ENCODE measurements at regions not wholly inside any gene's neighbourhood (a gene's known extent, or its start where the extent isn't known, plus 50 kb on each side); places are given as distances from the start of the nearest gene placed in this dataset.

DNA sequence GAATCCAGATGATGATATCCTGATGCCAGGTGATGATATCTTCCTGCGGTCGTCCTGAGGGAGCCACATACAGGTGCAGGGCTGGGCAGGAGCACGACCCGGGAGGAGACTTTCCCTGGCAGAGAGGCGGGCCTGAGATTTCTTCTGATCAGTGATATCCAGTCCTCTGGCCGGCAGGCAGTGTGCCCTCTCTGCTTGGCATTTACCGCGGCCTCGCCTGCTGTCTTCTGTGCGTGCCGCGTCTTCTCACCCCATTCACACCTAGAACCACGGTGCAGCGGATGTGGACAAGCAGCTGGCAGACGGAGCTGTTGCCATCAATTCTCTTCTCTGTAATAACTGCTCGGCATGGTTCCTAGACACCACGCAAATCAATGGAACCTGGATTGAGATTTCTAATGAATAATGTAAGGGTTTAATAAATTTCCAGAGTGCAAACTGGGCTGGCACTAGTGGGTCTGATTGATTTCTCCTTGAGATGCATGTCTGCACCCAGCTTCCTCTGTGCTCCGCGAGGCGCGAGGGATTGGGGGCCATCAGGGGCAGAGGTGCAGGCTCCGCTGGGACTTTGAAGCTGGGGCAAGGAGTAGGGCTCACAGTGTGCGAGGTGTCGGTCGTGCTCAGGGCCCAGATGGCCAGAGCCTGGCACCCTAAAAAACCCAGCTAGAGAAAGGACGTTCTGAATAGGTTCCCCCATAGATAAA is 208.9 kb upstream of the HDAC4 start:
- POLR2A ChIA-PET = no interaction called here
- TF ChIP-seq ZSCAN30 (tag by site-specific recombination; IDR thresholded peaks at IDR 0.05) = no peak
- no peak for TF ChIP-seq ZNF707 (tag by site-specific recombination; IDR thresholded peaks at IDR 0.05)
- TF ChIP-seq GFI1B (tag by site-specific recombination; IDR thresholded peaks at IDR 0.05) = no peak
- TF ChIP-seq ZNF366 (tag by site-specific recombination; conservative IDR thresholded peaks at IDR 0.05) = no peak
- TF ChIP-seq, protein P1, sequence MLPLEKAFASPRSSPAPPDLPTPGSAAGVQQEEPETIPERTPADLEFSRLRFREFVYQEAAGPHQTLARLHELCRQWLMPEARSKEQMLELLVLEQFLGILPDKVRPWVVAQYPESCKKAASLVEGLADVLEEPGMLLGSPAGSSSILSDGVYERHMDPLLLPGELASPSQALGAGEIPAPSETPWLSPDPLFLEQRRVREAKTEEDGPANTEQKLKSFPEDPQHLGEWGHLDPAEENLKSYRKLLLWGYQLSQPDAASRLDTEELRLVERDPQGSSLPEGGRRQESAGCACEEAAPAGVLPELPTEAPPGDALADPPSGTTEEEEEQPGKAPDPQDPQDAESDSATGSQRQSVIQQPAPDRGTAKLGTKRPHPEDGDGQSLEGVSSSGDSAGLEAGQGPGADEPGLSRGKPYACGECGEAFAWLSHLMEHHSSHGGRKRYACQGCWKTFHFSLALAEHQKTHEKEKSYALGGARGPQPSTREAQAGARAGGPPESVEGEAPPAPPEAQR (tag by site-specific recombination; IDR thresholded peaks at IDR 0.05) = no peak
- no peak for TF ChIP-seq ZNF660 (tag by site-specific recombination; IDR thresholded peaks at IDR 0.05)
- TF ChIP-seq SP3 (tag by site-specific recombination; IDR thresholded peaks at IDR 0.05) = no peak
- TF ChIP-seq SP2 (tag by site-specific recombination; IDR thresholded peaks at IDR 0.05) = no peak
- no peak for TF ChIP-seq YY1 (tag by site-specific recombination; IDR thresholded peaks at IDR 0.05)
- no peak for TF ChIP-seq ZNF610 (tag by site-specific recombination; IDR thresholded peaks at IDR 0.05; ENCODE audit: borderline replicate concordance)
- TF ChIP-seq, protein P2, sequence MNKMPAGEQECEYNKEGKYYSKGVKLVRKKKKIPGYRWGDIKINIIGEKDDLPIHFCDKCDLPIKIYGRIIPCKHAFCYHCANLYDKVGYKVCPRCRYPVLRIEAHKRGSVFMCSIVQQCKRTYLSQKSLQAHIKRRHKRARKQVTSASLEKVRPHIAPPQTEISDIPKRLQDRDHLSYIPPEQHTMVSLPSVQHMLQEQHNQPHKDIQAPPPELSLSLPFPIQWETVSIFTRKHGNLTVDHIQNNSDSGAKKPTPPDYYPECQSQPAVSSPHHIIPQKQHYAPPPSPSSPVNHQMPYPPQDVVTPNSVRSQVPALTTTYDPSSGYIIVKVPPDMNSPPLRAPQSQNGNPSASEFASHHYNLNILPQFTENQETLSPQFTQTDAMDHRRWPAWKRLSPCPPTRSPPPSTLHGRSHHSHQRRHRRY (tag by site-specific recombination; IDR thresholded peaks at IDR 0.05) = no peak
- TF ChIP-seq, protein P3, sequence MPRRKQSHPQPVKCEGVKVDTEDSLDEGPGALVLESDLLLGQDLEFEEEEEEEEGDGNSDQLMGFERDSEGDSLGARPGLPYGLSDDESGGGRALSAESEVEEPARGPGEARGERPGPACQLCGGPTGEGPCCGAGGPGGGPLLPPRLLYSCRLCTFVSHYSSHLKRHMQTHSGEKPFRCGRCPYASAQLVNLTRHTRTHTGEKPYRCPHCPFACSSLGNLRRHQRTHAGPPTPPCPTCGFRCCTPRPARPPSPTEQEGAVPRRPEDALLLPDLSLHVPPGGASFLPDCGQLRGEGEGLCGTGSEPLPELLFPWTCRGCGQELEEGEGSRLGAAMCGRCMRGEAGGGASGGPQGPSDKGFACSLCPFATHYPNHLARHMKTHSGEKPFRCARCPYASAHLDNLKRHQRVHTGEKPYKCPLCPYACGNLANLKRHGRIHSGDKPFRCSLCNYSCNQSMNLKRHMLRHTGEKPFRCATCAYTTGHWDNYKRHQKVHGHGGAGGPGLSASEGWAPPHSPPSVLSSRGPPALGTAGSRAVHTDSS (tag by site-specific recombination; IDR thresholded peaks at IDR 0.05) = no peak
- TF ChIP-seq ZNF555 (tag by site-specific recombination; conservative IDR thresholded peaks at IDR 0.05) = no peak
- no peak for TF ChIP-seq ZNF776 (tag by site-specific recombination; IDR thresholded peaks at IDR 0.05; ENCODE audit: borderline replicate concordance)
- TF ChIP-seq, protein P4, sequence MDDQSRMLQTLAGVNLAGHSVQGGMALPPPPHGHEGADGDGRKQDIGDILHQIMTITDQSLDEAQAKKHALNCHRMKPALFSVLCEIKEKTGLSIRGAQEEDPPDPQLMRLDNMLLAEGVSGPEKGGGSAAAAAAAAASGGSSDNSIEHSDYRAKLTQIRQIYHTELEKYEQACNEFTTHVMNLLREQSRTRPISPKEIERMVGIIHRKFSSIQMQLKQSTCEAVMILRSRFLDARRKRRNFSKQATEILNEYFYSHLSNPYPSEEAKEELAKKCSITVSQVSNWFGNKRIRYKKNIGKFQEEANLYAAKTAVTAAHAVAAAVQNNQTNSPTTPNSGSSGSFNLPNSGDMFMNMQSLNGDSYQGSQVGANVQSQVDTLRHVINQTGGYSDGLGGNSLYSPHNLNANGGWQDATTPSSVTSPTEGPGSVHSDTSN (CRISPR knock-in tag; IDR thresholded peaks at IDR 0.05) = no peak
- no peak for TF ChIP-seq ZNF221 (tag by site-specific recombination; IDR thresholded peaks at IDR 0.05; ENCODE audit: borderline replicate concordance)
- H3K36me3 ChIP-seq (ENCODE audit: control insufficient read depth in 2 of 2, insufficient read depth in 1 of 2, low read length in 2 of 2) = no peaks in the 10 kb centered on the region
- no peaks in the 10 kb centered on the region for H3K9me3 ChIP-seq (ENCODE audit: control insufficient read depth, insufficient read depth, low read depth, low read length)
- CTCF ChIA-PET = no interaction called here
- no peak overlapping the region for H3K4me3 ChIP-seq (ENCODE audit: low read depth, low read length)
- no peak overlapping the region for H3K27ac ChIP-seq (ENCODE audit: extremely low read depth, low read depth, low read length)
- no peaks in the 10 kb centered on the region for H3K4me1 ChIP-seq (ENCODE audit: control insufficient read depth, insufficient read depth, low read length)

GRCh38 chr2:239609162-239609561 is 208.3 kb upstream of the HDAC4 start:
- no peak overlapping the region for H3K27ac ChIP-seq (ENCODE audit: extremely low read depth, low read depth, low read length)
- no peak overlapping the region for H3K4me3 ChIP-seq (ENCODE audit: low read depth, low read length)
- CTCF ChIA-PET = no interaction called here
- no peaks in the 10 kb centered on the region for H3K4me1 ChIP-seq (ENCODE audit: control insufficient read depth, insufficient read depth, low read length)
- H3K9me3 ChIP-seq (ENCODE audit: control insufficient read depth, insufficient read depth, low read depth, low read length) = no peaks in the 10 kb centered on the region
- H3K36me3 ChIP-seq (ENCODE audit: control insufficient read depth in 2 of 2, insufficient read depth in 1 of 2, low read length in 2 of 2) = no peaks in the 10 kb centered on the region
- POLR2A ChIA-PET = no interaction called here
- no peak for TF ChIP-seq ZNF530 (tag by site-specific recombination; IDR thresholded peaks at IDR 0.05; ENCODE audit: low read depth)
- no peak for TF ChIP-seq ZNF548 (tag by site-specific recombination; IDR thresholded peaks at IDR 0.05)
- no peak for TF ChIP-seq ZNF184 (tag by site-specific recombination; IDR thresholded peaks at IDR 0.05)
- no peak for TF ChIP-seq ZNF600 (tag by site-specific recombination; IDR thresholded peaks at IDR 0.05)
- no peak for TF ChIP-seq ZNF747 (tag by site-specific recombination; IDR thresholded peaks at IDR 0.05)
- no peak for TF ChIP-seq TRIM28 (IDR thresholded peaks at IDR 0.05; ENCODE audit: borderline replicate concordance, low read length)
- TF ChIP-seq ZNF221 (tag by site-specific recombination; IDR thresholded peaks at IDR 0.05; ENCODE audit: borderline replicate concordance) = no peak
- no peak for TF ChIP-seq ZNF175 (tag by site-specific recombination; IDR thresholded peaks at IDR 0.05)
- TF ChIP-seq ZNF155 (tag by site-specific recombination; IDR thresholded peaks at IDR 0.05) = no peak
- TF ChIP-seq ZNF169 (tag by site-specific recombination; IDR thresholded peaks at IDR 0.05) = no peak
- TF ChIP-seq ZNF248 (tag by site-specific recombination; IDR thresholded peaks at IDR 0.05) = no peak
- no peak for TF ChIP-seq GLIS2 (tag by site-specific recombination; IDR thresholded peaks at IDR 0.05)
- no peak for TF ChIP-seq ZNF658 (tag by site-specific recombination; IDR thresholded peaks at IDR 0.05)
- TF ChIP-seq BCL6B (tag by site-specific recombination; IDR thresholded peaks at IDR 0.05) = no peak

All from HEK293 (cell line).